Colon (tissue), 2 donors: ENCODE measurements at regions not wholly inside any gene's neighbourhood (a gene's known extent, or its start where the extent isn't known, plus 50 kb on each side); places are given as distances from the start of the nearest gene placed in this dataset.

Experiments
- FAIRE-seq: peaks from 2 replicates; lab custom pipeline; 2012; peaks lifted over from hg19 to GRCh38; lab: Jason Lieb, UNC
- donor health status: control.
- donor health status: control.

GRCh38 chr14:53896726-53897125 is 59.9 kb downstream of the BMP4 start:
- no peak for FAIRE-seq

- no peak for FAIRE-seq
Observed at GRCh38 chr14:53894456-53894855, 62.2 kb downstream of the BMP4 start.

GRCh38 chr14:53893374-53893773 is 63.3 kb downstream of the BMP4 start:
- FAIRE-seq = no peak

- FAIRE-seq = no peak
Observed at GRCh38 chr14:53890611-53891101, 66.0 kb downstream of the BMP4 start.

GRCh38 chr14:53888535-53889386 is 67.9 kb downstream of the BMP4 start:
- FAIRE-seq = no peak

- FAIRE-seq = no peak
Observed at GRCh38 chr14:53885136-53885640, 71.4 kb downstream of the BMP4 start.

GRCh38 chr14:53884601-53885000 is 72.0 kb downstream of the BMP4 start:
- FAIRE-seq = no peak

GRCh38 chr14:53883739-53884138 is 72.9 kb downstream of the BMP4 start:
- no peak for FAIRE-seq

GRCh38 chr14:53882684-53883083 is 73.9 kb downstream of the BMP4 start:
- FAIRE-seq = no peak

GRCh38 chr14:53881921-53882320 is 74.7 kb downstream of the BMP4 start:
- FAIRE-seq = no peak

- no peak for FAIRE-seq
Observed at GRCh38 chr14:53881161-53881871, 75.3 kb downstream of the BMP4 start.

GRCh38 chr14:53880761-53881160 is 75.9 kb downstream of the BMP4 start:
- no peak for FAIRE-seq

- FAIRE-seq = no peak
Observed at GRCh38 chr14:53879747-53880146, 76.9 kb downstream of the BMP4 start.

GRCh38 chr14:53879022-53879686 is 77.5 kb downstream of the BMP4 start:
- no peak for FAIRE-seq

- no peak for FAIRE-seq
Observed at GRCh38 chr14:53875324-53875897, 81.2 kb downstream of the BMP4 start.

- FAIRE-seq = no peak
Observed at GRCh38 chr14:53874704-53875103, 81.9 kb downstream of the BMP4 start.

GRCh38 chr14:53872681-53873089 is 83.9 kb downstream of the BMP4 start:
- no peak for FAIRE-seq

- FAIRE-seq = no peak
Observed at GRCh38 chr14:53871951-53872350, 84.7 kb downstream of the BMP4 start.

GRCh38 chr14:53871011-53871410 is 85.6 kb downstream of the BMP4 start:
- no peak for FAIRE-seq

- FAIRE-seq = no peak
Observed at GRCh38 chr14:53865711-53866110, 90.9 kb downstream of the BMP4 start.

GRCh38 chr14:53861781-53862180 is 94.8 kb downstream of the BMP4 start:
- FAIRE-seq = no peak

GRCh38 chr14:53858345-53858684 is 98.3 kb downstream of the BMP4 start:
- FAIRE-seq = no peak
